Femur (tissue), 1 donor: ENCODE measurements at regions not wholly inside any gene's neighbourhood (a gene's known extent, or its start where the extent isn't known, plus 50 kb on each side); places are given as distances from the start of the nearest gene placed in this dataset.
"Not testable (repeated sequence)": the region's sequence is repeated elsewhere in the genome, so short reads cannot be mapped to it uniquely, and the experiment has no call there.

ENCODE experiments used
- DNase-seq: peaks from one replicate; pipeline ENCODE4 v3.0.0-alpha.2; 2017

DNA sequence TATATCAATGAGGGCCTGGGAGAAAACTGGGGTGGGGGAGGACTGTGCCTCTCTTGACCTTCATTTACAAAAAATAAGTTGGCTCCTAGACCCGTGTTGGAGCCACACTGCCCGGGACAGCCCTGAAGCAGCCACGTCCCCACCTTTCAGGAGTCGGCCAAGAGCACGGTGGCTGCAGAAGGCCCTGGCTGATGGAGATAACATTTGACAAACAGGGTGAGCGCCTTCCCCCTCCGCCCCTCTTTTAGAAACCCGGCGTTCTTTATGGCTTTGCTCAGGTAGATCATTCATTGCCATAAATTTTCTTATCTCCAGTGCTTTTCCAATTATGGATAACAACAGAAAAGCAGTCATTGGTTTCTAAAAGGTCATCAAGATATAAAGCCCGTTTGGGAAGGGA lies 398.1 kb upstream of the TNRC6C start:
- no peak for DNase-seq

DNA sequence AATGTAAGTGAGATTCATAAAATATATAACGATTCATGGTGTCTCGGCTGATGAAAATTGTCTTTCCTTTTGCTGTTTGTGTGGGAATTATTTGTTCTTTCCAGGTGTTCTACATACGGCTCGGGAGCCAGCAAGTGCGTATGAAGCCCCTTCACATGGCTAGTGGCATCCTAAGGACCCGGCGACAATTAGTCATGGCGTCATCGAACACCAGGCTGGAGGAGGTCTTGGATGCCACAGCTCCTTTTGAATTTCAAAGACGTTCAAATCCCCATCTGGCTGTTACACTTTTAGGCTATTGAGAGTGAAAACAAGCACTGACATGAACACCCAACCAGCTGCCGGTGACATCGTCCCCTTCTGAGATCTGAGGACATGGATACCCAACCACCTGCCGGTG lies 397.7 kb upstream of the TNRC6C start:
- no peak for DNase-seq

DNA sequence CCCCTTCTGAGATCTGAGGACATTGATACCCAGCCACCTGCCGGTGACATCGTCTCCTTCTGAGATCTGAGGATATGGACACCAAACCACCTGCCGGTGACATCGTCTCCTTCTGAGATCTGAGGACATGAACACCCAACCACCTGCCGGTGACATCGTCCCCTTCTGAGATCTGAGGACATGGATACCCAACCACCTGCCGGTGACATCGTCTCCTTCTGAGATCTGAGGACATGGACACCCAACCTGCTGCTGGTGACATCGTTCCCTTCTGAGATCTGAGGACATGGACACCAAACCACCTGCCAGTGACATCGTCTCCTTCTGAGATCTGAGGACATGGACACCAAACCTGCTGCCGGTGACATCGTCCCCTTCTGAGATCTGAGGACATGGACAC lies 396.1 kb upstream of the TNRC6C start:
- DNase-seq: not testable (repeated sequence)

DNA sequence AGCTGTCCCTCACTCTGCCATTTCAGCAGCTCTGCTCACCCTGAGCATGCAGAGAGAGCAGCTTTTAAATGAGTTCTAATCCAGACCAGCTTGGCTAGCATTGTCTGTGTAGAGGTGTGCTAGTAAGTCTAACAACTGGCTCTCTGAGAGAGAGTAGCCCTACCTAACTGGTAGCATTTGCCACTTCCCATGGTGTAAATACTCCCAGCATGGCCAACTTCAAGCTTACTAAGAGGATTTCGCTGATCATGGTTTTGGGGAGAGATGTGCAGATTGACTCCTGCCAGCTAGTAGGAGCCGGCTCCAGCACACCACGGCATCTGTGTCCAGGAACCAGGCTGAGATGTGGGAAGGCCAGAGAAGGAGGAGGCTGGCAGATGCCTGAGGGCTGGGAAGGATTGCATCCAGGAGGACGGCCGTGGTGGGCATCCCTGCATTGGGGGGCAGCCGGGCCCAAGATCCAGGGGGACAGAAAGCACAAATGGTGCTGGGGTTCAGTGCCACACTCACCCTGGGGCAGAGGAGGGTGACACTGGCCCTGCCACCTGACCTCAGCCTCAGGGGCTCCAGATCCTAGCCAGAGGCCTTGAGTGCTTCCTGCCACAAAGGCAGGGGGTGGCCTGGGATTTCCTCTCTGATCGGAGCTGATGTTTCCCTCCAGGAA lies 394.9 kb upstream of the TNRC6C start:
- no peak for DNase-seq

DNA sequence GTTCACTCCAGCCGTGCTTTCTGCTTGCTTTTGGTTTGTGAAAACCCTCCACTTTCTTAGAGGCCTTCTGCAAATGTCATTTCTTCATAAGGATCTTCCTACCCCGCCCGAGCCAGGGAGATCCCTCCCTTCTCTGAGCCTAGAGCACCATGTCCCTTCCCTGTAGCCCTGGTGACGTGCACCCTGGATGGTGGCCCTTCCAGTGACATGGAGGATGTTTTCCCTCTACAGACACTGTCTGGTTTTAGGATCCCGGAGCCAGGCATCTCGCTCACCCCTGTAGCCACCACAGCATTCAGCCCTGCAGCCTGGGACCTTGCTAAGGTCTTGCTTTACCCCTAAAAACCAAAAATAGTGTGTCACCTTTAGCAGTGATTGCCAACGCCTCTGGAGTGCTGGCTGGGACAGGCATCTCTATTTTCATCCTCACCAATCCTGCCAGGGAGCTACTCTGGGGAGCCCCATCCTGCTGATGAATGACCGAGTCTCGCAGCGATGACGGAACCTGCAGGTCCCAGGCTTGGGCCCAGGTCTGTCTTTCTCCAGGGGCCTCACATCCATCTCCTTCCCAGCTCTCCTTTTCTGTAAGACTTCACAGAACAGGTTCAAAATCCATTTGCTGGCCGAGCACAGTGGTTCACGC lies 394.1 kb upstream of the TNRC6C start:
- DNase-seq: no peak

DNA sequence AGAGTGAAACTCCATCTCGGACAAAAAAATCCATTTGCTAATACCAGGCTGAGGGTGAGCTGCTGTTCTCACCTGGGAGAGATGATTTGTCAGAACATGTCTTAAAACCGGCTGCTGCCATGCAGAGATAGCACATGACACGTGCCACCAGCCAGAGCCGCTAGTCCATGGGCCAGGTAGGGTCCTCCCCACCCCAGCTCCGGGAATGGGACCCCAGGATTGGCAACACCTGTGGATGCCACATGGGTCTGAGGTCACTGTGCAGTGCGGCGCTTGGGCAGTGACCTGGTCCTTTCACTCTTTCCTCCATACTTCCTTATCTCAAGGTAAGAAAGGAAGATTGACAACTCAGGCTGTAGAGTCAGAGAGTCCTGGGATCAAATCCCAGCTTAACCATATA lies 393.3 kb upstream of the TNRC6C start:
- no peak for DNase-seq

DNA sequence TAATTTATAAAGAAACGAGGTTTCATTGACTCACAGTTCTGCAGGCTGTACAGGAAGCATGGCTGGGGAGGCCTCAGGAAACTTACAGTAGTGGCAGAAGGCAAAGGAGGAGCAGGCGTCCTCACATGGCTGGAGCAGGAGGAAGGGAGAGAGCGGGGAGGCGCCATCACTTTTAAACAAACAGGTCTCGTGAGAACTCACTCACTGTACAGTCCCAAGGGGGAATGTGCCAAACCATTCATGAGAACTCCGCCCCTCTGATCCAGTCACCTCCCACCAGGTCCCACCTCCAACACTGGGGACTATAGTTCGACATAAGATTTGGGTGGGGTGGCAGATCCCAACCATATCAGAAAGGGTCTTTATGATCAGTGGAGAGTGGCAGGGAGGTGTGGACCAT lies 392.4 kb upstream of the TNRC6C start:
- DNase-seq: no peak

DNA sequence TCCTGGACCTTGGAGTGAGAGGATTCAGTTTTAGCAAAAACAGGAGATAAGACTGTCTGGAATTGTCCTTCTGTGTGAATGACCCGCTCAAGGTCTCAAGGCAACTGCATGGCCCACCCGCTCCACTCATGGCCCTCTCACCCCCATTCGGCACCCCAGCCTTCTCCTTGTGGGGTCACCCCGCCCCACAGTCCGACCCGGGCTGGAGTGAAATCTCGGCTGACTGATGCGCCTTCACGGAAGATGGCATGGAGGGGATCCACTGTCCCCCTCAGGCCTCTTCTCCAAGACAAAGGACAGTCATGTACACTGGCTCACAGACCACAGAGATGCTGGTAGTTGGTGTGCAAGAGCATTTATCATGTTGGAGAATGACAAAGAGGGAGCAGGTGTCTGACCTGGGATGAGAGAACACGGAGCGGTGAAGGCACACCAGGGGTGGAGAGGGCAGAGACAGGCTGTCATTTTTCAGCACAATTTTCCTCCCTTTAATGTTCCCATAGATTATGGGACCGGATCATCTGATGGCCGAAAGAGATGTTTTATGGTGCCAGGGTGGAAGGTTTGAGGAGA lies 391.9 kb upstream of the TNRC6C start:
- no peak for DNase-seq

DNA sequence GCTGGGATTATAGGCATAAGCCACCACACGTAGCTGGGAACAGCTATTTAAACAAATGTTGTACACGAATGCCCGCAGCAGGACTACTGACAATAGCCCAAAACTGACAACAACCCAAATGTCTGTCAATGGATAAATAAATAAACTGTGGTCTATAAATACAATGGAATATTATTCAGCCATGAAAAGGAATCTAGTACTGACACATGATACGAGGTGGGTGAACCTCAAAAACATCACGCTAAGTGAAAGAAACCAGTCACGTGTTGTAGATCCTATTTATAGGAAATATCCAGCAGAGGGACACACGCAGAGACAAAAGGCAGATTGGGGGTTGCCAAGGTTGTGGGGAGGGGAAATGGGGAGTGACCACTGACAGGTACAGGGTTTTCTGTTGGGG lies 390.0 kb upstream of the TNRC6C start:
- DNase-seq: no peak

DNA sequence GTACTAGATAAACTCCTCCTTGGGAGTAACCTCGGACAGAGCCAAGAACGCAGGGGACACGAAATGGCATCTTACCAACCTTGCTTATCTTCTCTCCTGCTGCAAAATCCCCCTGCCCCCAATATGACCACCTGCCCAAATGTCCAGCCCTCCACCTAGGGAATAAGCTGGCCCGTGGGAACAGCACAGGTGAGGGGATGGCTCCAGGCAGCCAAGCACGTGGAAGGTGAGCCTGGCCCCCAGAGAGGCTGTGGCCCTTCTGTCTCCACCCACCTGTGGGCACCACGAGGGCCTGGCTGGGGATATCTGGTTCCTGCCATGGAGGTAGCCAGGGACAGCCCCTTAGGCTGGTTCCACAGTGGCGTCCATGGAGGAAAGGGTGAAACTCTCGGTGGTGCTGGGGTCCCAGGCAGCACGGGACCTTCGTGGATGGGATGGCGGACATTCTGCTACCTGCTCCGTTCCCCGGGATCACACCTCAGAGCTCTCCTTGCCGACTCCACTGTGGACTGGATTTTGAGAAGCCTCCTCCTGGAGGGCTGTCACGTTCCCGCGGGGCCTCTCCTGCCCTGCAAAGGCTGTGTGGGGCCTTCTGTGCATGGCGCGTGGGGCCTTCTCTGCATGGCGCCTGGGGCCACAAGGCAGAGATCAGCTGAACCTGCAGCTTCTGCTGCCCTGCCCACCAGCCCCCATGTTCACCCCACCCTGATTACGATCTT lies 388.5 kb upstream of the TNRC6C start:
- no peak for DNase-seq

DNA sequence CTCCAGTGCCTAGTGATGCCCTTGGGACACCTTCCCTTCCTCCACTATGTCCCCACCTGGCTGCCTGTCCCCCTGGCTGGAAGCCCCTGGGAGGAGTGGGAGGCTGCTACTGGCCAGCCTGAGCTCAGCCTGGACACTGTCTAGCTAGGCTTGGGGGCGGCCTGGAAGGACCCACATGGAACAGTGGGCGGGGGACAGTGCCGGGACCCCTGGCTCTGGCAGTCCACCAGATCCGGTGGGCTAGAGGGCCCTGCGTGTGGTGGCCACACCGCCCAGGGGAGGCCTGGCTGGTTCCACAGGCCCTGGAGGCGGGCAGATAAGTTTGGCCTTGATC lies 388.0 kb upstream of the TNRC6C start:
- DNase-seq: no peak

DNA sequence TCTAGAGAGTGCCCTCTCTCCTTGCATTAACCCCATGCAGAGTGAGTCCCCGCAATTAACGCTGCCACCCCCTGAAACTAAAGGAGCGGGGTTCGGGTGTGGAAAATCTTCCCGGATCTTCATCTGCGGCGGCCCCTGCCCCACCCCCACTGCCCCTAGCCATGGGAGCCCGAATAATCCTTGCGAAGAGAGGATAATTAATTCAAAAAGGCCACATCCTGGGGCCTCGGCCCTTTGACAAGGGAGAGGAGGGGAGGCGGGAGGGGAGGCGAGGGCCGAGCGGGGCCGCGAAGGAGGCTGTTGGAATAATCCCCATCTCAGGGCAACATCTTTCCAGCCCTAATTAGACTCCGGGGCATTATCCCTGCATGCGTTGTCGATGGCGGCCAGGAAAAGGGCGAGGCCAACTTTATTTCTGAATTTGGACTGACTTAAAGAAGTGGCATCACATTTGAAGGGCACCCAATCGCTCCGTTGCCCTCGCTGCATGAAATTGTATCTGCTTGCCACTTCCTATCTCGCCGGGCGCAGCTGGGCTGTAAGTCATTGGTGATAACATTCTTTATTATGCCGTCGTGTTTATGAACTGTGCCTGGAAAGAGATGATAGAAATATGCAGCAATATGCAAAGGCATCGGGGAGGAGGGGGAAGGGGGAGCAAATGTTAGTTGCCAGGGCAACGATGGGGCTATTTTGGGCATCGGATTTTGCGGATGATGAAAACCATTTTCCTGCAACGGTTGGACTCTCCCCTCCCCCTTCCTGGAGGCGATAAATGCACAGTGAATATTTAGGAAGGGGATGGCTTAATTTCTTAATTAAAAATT lies 387.1 kb upstream of the TNRC6C start:
- peak; percentile 74 for DNase-seq

DNA sequence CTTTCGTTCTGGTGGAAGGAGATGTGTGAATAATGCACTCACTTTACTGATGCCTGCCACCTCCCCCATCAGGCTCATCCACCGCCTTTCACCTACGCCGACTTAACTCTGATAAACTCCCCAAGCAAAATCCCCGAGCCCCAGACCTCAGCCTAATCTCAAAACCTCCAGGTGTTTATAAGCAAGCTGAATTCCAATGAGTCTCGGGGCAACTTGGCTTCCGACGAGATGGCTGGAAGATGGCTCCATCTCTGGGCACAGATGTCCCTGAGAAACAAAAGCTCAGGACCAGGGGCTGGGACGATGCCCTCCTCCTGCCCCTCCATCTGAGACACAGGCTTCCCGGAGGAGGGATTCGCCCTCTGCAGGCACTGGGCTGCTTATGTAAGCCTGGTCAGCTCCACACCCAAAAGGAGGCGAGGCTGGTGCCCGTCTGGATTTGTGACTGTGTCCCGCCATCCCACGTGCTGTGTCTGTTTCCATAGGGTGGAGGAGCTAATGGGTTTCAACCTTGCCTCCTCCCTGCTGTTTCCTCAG lies 386.4 kb upstream of the TNRC6C start:
- DNase-seq: peak; percentile 33

DNA sequence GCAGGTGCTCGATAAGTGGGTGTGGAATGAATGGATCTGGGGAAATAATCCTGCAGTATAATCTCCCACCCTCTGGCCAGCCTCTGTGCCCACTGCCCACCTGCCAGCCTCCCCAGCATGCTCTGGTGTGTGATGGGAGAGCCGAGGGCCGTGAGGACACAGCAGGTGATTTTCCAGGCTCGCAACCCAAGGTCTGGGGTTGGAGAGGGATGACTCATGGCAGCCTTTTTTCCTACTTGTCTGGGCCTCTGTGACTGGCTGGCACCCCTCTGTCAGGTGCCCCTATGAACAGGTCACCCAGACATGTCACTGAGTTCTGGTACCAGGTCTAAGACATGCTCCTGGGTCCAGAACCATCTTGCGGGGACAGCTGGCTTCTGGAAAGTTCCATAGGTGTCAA lies 385.7 kb upstream of the TNRC6C start:
- no peak for DNase-seq

DNA sequence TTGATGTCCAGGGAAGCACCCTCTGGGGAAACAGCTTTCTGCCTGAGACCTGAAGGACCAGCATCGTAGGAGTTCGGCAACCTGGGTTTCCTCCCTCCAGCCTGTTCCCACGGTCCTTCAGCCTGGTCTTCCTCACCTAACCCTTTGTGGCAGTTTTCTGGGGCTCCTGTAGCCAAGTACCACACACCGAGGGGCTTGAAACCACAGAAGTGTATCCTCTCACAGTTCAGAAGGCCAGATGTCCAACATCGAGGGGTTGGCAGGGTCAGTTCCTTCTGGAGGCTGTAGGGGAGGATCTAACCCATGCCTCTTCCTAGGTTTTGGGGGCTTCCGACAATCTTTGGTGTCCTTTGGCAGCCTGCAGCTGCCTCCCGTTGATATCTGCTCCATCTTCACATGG lies 381.0 kb upstream of the TNRC6C start:
- DNase-seq: no peak

DNA sequence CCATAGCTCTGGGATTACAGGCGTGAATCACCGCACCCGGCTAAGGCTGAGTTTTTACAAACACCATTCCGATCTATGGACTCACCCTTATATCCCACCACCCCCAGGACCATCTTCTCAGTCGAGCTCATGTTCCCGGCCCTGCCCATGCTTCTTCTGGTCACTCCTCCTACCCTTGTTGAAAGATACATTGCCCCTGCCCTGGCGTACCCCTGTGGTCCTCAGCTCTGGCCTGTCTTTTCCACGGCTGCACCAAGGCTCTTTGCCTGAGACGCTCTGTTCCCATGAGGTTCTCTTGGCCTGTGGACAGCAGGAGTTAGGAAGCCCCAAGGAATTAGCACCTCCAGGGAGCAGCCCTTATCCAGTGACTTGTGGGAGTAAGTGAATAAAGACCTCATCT lies 379.4 kb upstream of the TNRC6C start:
- no peak for DNase-seq

DNA sequence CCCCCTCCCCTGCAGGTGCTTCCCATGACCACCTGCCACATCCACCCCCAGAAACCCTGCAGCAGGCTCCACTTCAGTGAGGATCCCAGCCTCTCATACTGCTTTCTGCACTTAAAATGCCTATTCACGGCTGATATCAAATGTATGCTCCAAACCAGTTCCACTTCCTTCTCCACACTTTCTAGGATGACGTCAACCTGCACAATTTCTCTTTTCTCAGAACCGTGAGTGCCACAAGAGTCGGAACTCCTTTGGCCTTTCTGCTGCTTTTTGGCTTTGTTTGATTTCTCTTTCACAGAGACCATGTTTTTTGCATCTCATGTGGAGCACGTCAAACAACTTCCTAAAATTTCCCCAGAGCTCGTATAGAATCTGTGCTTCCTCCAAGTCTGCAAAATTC lies 378.8 kb upstream of the TNRC6C start:
- no peak for DNase-seq

DNA sequence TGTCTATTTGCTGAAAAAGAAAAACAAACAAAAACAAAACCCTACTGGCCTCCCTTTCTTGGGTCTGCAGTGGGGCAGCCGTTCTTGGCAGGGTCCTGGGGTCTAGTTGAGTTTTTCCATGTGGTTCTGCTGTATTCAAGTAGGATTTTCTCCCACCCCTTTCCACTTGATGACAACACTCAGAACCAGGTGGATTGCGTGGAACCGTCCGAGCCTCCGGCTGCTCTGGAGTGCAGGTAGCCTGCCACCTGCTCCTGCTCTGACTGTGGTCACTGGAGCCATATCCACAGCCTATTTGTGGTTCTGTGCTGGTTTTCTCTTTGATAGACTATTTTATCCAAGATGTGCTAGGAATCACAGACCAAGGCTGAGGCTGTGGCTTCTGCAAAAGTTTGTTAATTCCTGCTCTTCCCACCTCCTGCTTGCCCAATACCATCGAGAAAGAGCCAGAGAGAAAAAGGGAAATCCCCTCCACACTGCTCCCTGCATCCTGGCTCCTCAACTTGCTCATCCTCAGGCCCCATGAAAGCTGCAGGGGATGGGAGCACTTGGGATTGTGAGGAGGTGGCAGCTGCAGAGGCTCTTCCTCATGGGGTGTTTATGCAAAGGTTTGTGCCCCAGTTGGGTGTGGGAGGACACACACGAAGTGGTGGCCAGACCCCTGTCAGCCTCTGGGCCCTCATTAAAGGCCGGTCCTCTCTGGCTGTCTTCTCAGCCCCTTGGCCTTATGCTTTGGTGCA lies 377.8 kb upstream of the TNRC6C start:
- DNase-seq: no peak

DNA sequence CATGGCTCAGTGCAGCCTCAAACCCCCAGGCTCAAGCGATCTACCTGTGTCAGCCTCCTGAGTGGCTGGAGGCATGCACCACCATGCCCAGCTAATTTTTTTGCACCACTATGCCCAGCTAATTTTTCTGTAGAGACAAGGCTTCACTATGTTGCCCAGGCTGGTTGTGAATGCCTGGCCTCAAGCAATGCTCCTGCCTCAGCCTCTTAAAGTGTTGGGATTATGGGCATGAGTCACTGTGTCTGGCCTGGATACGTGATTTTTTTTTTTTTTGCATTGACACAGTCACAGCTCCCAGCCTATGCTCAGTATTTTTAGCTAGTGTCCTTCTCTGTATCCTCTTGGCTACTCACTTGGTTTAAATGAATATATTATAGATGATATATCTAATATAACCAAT lies 377.0 kb upstream of the TNRC6C start:
- DNase-seq: no peak

DNA sequence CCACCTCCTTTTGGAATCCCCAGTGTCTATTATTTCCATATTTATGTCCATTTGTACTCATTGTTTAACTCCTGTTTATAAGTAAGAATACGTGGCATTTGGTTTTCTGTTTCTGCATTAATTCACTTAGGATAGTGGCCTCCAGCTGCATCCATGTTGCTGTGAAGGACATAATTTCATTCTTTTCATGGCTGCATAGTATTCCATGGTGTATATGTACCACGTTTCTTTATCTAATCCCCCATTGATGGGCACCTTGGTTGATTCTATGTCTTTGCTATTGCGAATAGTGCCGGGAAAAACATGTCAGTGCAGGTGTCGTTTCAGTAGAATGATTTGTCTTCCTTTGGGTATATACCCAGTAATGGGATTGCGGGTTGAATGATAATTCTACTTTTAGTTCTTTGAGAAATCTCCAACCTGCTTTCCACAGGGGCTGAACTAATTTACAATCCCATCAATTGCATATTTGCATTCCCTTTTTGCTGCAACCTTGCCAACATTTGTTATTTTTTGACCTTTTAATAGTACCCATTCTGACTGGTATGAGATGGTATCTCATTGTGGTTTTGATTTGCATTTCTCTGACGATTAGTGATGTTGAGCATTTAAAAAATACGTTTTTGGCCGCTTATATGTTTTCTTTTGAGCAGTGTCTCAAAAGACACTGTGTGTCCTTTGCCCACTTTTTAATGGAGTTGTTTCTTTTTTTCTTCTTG lies 373.2 kb upstream of the TNRC6C start:
- DNase-seq: no peak

DNA sequence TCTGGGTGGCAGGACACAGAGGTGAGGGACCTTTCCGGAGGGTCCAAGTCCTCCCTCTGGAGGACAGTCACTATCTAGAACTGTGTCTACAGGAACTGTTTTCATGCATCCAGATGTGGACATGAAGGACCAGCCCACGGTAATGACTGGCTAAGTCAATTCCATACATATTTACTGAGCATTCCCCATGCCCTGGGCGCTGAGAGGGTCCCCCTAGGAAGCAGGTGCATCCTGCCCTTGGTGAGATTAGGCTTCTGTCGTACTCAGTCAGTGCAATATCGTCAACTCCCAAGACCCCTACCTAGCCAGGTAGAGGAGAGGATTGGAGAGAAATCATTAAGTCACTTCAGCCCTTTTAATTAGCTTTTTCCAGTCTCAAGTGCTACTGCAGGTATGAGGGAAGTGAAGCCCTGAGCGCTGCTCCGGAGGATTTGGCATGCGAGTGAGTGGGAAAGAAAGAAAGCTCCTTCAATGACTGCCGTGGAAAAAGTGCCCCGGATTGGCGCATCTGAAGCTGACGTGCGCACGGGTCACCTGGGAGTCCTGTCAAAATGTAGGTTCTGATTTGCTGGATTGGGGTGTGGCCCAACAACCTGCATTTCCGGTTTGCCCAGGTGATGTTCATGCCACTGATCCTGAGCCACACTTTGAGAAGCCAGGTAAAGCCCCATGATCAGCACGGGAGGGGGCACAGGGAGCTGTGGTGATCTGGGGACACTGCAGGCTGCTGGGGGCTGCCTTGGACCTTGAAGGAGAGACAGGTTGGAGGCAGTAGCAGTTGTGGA lies 367.4 kb upstream of the TNRC6C start:
- no peak for DNase-seq
